Stomach (tissue), 8 donors: ENCODE measurements at regions not wholly inside any gene's neighbourhood (a gene's known extent, or its start where the extent isn't known, plus 50 kb on each side); places are given as distances from the start of the nearest gene placed in this dataset.

Experiments used
- DNase-seq, 2 donors: peaks; one replicate each; pipeline versions ENCODE4 v3.0.0 to v3.0.0-alpha.2; 2013 to 2019
- H3K27ac ChIP-seq, 5 donors: fragments of 200-600 bp in 4 of 5; sonication (generic) in 4 of 5; one replicate each; pipeline ENCODE4 v1.5.1; 2013 to 2019; ENCODE audit warnings: mild to moderate bottlenecking in 1 of 5, moderate library complexity in 1 of 5
- H3K27me3 ChIP-seq, 3 donors: fragments of 200-600 bp; sonication (generic); one replicate each; pipeline ENCODE4 v1.5.1; 2017 to 2019; ENCODE audit warnings: mixed run types in 1 of 3
- H3K36me3 ChIP-seq, 4 donors: fragments of 200-600 bp; sonication (generic); 1 replicate in 3 of 4; 2 replicates in 1 of 4; pipeline ENCODE4 v1.5.1; 2016 to 2019
- H3K4me1 ChIP-seq, 4 donors: fragments of 200-600 bp; sonication (generic); one replicate each; pipeline ENCODE4 v1.5.1; 2016 to 2019
- H3K4me3 ChIP-seq, 4 donors: fragments of 200-600 bp; sonication (generic) in 3 of 4; one replicate each; pipeline ENCODE4 v1.5.1; 2016 to 2019; ENCODE audit warnings: mild to moderate bottlenecking in 1 of 4
- H3K9me3 ChIP-seq, 4 donors: fragments of 200-600 bp; sonication (generic); one replicate each; pipeline ENCODE4 v1.5.1; 2016 to 2019
- CTCF ChIP-seq, 7 experiments: fragments of 450-650 bp in 4 of 7; fragments of 200-600 bp in 3 of 7; sonication (generic) in 3 of 7; IDR thresholded peaks; one replicate each; pipeline ENCODE4 v1.5.1; 2016 to 2019; ENCODE audit warnings: antibody characterized with exemption in 7 of 7, control low read depth in 2 of 7, mild to moderate bottlenecking in 1 of 7
- EP300 ChIP-seq: sonication (generic); formaldehyde crosslinking; IDR thresholded peaks from one replicate; pipeline ENCODE4 v1.6.1; 2017; ENCODE audit warnings: antibody characterized with exemption
- POLR2A ChIP-seq, 4 donors: fragments of 450-650 bp; IDR thresholded peaks; one replicate each; pipeline ENCODE4 v1.6.1; 2016; ENCODE audit warnings: antibody characterized with exemption in 4 of 4, control low read depth in 2 of 4, mild to moderate bottlenecking in 1 of 4, moderate library complexity in 1 of 4
- POLR2AphosphoS5 ChIP-seq, 3 donors: sonication (generic); formaldehyde crosslinking; IDR thresholded peaks; one replicate each; pipeline ENCODE4 v1.6.1; 2016; ENCODE audit warnings: antibody characterized with exemption in 3 of 3
- WGBS, 5 donors: extraction: QIAGEN DNeasy Blood & Tissue Kit in 3 of 5; methylation state at CpG; one replicate each; pipeline versions ENCODE4 v1.1.5 to v1.1.7; 2013 to 2018; 5-methylcytosine and 5-hydroxymethylcytosine counted together
- intact Hi-C: fragments of 100-400 bp; cut with DNase I; formaldehyde crosslinking; loops from one replicate; pipeline ENCODE4 v1.15.1; 2023; ENCODE audit warnings: low total_unique reads
- donor health status: healthy with polysubstance abuse.
- donor health status: Bipolar disorder and iron deficiency.
- donor health status: healthy.

- intact Hi-C loops: no loop called here
- TF ChIP-seq POLR2A (IDR thresholded peaks at IDR 0.05) (no peak), CTCF (IDR thresholded peaks at IDR 0.05) (no peak), EP300 (no peak), POLR2AphosphoS5 (IDR thresholded peaks at IDR 0.05) (no peak)
- no peaks in the 10 kb centered on the region for H3K36me3 ChIP-seq
- no peak for DNase-seq
- H3K9me3 ChIP-seq: no peaks in the 10 kb centered on the region
- H3K4me3 ChIP-seq: no peak overlapping the region
- WGBS, 5 donors: 68 to 81% (median 80%) methylated on average over 4 of the region's 4 CpGs
- peaks cover 0 to 16% (median 0%) of the 10 kb centered on the region in 3 donors for H3K27me3 ChIP-seq
- H3K27ac ChIP-seq: no peak overlapping the region
- H3K4me1 ChIP-seq: peaks cover 15 to 39% (median 20%) of the 10 kb centered on the region in 4 donors
These were observed 57.3 kb downstream of the PLXNA1 start for GRCh38 chr3:127040216-127040615.

GRCh38 chr3:127041264-127041820 lies 58.4 kb downstream of the PLXNA1 start:
- 82 to 87% (median 83%) methylated on average over 13 of the region's 13 CpGs for WGBS, 5 donors
- intact Hi-C loops: no loop called here
- Histone ChIP-seq H3K9me3 (no peaks in the 10 kb centered on the region), H3K36me3 (no peaks in the 10 kb centered on the region), H3K4me3 (no peak overlapping the region), H3K4me1 (peaks cover 6 to 29% (median 21%) of the 10 kb centered on the region in 4 donors), H3K27me3 (peaks cover 0 to 16% (median 0%) of the 10 kb centered on the region in 3 donors), H3K27ac (no peak overlapping the region)
- DNase-seq: peak in 1 of 2 donors; percentile 2
- TF ChIP-seq CTCF (IDR thresholded peaks at IDR 0.05) (no peak), EP300 (no peak), POLR2A (IDR thresholded peaks at IDR 0.05) (no peak), POLR2AphosphoS5 (IDR thresholded peaks at IDR 0.05) (no peak)

GRCh38 chr3:127041933-127042332 lies 59.0 kb downstream of the PLXNA1 start:
- Histone ChIP-seq H3K4me3 (no peak overlapping the region), H3K27me3 (peaks cover 0 to 16% (median 0%) of the 10 kb centered on the region in 3 donors), H3K36me3 (no peaks in the 10 kb centered on the region), H3K27ac (no peak overlapping the region), H3K4me1 (peaks cover 6 to 23% (median 18%) of the 10 kb centered on the region in 4 donors), H3K9me3 (no peaks in the 10 kb centered on the region)
- peak in 1 of 2 donors; percentile 5 for DNase-seq
- intact Hi-C loops: no loop called here
- no peak for TF ChIP-seq POLR2A (IDR thresholded peaks at IDR 0.05)
- TF ChIP-seq CTCF (IDR thresholded peaks at IDR 0.05): no peak
- TF ChIP-seq POLR2AphosphoS5 (IDR thresholded peaks at IDR 0.05): no peak
- TF ChIP-seq EP300: no peak
- WGBS, 5 donors: 81 to 87% (median 83%) methylated on average over 8 of the region's 8 CpGs

GRCh38 chr3:127042634-127043033 lies 59.7 kb downstream of the PLXNA1 start:
- no peak for TF ChIP-seq POLR2AphosphoS5 (IDR thresholded peaks at IDR 0.05)
- TF ChIP-seq EP300: no peak
- no peak for TF ChIP-seq POLR2A (IDR thresholded peaks at IDR 0.05)
- no peak for TF ChIP-seq CTCF (IDR thresholded peaks at IDR 0.05)
- WGBS, 5 donors: 72 to 94% (median 91%) methylated on average over 7 to 12 of the region's 12 CpGs
- H3K4me3 ChIP-seq: no peak overlapping the region
- intact Hi-C loops: no loop called here
- H3K9me3 ChIP-seq: no peaks in the 10 kb centered on the region
- no peaks in the 10 kb centered on the region for H3K36me3 ChIP-seq
- DNase-seq: peak in 1 of 2 donors; percentile 0
- peaks cover 0 to 16% (median 0%) of the 10 kb centered on the region in 3 donors for H3K27me3 ChIP-seq
- H3K4me1 ChIP-seq: peaks cover 6 to 16% (median 13%) of the 10 kb centered on the region in 4 donors
- H3K27ac ChIP-seq: no peak overlapping the region
